ENCODE measurements at regions not wholly inside any gene's neighbourhood (a gene's known extent, or its start where the extent isn't known, plus 50 kb on each side); places are given as distances from the start of the nearest gene placed in this dataset.

DNA sequence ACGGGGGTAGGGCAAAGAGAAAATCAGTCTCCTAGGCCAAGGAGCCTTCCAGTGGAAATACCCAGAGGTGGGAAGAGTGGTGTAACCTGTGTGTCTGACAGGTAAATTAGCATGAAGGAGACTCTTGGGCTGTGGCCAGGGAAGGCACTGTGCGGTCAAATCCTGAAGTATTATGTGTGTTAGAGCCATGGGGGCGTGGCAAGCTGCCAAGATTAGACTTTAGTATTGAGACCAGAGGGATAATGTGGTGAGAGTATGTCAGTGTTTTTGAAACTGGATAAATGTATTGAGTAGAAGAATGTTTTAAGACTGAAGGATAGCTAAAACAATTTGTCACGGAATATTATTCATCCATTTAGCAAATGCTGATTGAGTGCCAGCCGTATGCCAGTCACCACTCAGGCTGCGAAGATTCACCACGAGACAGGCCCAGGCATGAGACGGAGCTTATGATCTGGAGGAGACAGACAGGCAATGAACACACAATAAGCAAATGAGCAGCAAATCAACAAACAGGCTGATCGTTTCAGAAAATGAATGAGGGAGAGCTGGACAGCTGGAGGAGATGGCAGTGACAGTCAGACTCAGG, 445.9 kb downstream of the MCTP2 start:
- no peak for DNase-seq (ENCODE audit: low read depth in 2 of 2)

DNA sequence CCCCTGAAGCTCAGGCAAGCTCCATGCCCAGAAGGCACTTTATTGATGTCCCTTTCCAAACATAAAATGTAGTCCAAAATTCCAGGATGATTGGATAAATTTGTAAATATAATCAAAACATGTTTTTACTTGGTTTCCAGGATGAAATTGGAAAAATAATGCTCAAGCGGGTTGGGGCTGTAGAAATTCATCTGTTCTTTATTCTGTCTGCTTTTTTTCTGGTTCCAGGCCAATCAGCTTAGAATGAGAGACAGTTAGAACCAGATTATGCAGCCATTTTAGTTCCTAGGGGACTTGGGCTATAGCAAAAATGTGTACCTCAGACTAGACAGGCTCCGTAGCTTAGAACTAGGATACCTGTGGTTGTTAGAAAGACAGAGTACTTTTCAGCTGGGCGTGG, 450.8 kb downstream of the MCTP2 start:
- DNase-seq (ENCODE audit: low read depth in 2 of 2): no peak

DNA sequence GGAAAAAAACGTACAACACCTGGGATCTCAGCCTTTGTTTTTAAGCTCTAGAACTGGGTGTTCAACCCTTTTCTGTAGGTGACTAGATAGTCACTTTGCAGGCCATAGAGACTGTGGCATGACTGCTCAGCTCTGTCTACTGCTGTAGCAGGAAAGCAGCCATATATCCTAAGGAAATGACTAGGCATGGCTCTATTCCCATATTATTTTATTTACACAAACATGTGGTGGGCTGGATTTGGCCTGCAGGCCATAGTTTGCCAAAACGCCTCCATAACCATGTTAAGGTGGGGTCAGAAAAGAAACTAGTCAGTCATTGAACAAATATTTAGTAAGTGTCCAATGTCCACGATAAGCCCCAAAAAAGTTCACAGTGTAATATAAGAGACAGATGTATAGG, 452.5 kb downstream of the MCTP2 start:
- no peak for DNase-seq (ENCODE audit: low read depth in 2 of 2)

DNA sequence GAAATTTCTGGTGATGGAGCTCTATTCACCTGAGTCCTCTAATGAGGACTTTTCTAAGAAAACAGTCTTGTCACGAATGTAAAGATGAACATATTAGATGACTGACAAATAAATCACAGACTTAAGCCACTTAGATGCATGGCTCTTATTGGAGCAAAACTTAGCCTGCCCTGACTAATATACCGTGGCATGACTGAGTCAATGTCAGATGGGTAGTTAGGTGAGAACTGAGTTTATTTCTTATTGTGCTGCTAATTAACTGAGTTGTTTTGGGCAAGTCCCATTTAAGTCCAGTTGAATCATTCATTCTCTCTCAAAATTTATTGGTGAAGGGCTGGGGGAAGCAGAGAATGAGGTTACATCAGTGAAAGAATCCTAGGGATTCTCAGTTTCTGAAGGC, 459.8 kb downstream of the MCTP2 start:
- no peak for DNase-seq (ENCODE audit: low read depth in 2 of 2)

DNA sequence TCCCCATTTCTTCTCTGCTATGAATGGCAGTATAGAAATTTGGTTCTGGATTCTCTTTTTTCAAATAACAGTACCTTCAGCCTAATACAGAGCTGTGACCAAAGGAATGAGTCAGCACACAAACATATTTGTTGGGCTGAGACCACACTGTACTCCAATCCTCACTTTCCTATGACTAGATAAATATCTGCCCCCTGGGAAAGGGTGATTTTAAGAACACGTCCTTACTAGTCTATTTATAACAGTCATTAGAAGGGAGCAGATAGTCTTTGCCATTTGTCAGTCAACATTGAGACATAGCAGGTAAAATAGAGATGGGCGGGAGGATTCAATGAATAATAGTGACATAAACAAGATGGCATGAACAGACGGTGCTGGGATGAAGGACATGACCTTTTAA, 461.3 kb downstream of the MCTP2 start:
- DNase-seq (ENCODE audit: low read depth in 2 of 2): no peak

DNA sequence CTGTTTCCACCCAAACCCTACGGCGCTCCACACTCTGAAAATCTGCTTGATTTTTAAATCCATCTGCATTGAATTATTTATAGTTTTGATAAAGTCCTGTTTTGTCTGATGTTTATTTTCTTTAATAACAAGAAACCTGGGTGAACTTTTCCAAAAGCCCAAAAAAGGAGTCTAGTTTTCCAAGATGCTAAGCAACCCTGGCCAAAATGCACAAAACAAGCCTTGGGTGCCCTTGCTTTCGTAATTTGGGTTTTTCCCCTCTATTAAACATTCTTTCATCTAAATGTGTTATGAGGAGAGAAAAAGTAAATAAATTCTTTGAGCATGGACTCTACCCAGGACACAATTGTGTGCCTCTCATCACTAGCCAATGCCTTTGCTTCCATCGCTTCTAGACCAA, 468.9 kb downstream of the MCTP2 start:
- DNase-seq (ENCODE audit: low read depth in 2 of 2): no peak

DNA sequence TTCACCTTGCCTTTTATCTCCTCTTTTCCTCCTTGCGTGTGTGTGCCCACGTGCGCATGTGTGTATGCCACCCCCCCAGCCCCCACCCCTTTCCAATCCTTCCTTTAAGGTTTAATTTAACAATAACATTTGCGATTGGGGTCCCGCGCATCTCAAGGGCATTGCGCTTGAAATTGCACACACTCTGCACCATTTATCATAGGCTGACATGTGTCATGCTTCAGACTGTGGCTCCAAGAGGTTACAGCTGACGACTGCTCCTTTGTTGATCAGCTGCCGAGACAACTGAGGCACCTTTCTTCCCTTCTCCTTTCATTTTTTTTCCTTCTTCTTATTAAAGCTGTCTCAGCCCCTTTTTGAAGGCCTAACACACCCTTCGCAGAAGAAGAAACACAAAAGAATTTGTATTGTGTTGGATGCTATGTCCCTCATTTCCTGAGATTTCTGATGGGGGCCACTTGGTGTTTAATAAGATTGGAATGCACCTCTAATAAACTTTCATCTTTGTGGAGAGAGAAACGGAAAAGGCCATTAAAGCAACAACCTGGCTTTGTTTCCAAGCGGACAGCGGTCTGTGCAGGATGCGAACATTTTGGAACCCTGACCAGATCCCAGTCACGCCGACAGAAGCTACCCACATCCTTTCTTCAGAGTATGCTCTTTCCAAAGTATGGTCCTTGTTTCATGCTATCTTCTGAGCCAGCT, 470.1 kb downstream of the MCTP2 start:
- DNase-seq (ENCODE audit: low read depth in 2 of 2): no peak

DNA sequence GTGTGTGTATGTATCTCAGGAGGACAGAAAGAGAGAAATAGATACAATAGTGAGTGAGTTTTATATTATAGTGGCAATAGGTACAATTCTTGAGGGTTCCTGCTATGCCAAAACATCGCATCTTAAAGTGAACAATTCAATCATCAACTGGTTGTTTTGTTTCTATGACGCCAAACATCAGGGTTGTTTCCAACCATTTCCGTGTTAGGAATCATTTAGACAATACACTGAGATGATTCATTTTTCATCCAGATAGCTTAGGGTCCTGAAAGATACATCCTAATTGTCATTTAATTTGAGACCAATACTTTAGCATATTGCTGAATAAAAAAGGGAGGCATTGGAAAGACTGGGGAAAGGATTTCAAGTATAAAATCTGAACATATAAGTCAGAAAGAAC, 472.2 kb downstream of the MCTP2 start:
- no peak for DNase-seq (ENCODE audit: low read depth in 2 of 2)

DNA sequence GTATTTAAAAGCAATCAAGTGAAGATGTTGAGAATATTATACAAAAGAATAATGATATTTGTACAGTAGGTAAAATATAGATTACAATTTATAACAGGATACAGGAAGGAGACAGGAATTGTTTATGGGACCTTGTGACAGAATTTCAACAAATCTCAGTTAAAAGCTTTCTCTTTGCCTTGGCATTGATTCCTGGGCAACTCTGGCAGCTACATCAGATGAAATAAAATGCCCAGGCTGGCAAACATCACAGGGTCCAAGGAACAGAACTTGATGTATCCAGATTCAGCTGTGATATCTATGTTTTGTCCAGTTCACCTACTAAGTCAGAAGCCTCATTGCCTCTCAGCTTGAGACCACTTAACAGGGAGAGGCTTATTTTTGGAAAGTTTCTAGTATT, 473.1 kb downstream of the MCTP2 start:
- no peak for DNase-seq (ENCODE audit: low read depth in 2 of 2)

DNA sequence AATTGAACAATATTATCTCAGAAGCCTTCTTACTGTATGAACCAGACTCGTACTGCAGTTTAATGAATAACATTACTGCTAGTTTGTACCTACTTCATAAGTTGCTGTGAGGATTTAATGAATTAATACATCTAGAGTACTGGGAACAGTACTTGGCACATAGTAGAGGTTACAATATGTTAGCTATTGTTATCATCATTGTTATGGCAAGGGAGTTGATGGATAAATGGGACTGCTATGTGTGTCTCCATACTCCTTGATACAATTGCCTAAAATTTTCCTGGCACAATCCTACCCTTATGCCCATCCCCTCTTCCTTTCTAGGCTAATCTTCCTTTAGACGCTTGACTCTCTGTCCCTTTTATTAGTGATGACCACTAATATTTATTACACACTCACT, 473.6 kb downstream of the MCTP2 start:
- no peak for DNase-seq (ENCODE audit: low read depth in 2 of 2)

DNA sequence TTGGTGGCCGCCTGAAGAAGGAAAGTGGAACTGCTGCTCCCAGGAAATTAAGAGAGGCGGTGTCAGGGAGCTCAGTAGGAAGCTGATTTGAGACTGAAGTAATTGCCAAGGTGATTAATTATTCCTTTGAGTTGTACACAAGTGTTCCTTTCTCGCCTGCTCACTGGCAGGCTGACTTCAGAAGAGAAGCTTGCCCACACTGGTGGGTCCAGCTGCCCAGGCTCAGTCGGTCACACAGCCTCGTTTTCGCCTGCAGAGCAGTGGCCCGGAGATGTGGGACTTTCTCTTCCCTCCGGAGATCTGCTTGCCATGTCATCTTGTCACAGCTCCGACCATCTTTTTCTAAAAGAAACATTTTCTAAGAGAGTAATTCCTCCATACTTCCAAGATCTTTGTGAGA, 478.0 kb downstream of the MCTP2 start:
- no peak for DNase-seq (ENCODE audit: low read depth in 2 of 2)

DNA sequence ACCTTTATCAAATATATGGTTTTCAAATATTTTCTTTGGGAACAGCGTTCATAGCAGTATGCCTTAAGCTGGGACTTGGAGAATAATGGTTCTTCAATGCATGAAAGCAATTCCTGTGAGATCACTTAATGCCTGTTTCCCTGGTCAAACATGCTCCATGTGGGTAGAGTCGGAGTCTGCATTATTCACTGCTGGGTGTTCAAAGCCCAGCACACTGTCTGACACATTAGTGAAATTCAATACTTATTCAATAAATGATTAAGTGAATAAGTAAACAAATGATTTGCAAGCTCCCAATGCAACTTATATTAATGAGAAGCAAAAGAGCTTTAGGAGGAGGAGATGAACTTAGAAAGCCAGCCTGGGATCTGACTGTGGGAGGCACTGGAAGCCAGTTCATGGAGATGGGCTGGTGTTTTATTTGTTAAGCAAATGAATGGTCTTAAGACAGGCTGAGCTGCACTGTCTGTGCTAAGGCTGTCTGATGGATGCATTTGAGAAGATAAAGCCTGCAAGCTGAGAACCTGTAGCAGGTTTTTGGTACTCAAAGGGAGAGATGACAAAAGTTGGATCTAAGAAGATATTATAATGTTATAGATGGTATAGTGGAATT, 490.8 kb downstream of the MCTP2 start:
- no peak for DNase-seq (ENCODE audit: low read depth in 2 of 2)

DNA sequence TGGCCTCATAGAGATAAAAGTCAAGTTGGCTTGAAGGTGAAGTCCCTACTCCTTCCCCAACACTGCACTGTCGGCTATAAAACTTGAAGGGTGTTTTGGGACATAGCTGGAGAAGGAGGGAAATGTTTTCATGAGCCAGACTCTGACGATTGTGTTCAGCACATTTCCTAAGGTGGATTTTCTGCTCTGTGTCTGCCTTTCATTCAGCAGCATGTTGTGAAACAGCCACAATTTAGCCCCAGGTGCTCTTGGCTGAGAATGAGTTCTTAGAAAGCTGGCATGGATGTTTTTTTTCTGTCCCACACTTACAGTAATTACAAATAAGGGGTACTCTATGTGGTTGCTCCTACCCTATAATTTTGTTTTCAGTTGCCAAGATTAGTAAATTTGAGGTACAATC, 492.4 kb downstream of the MCTP2 start:
- no peak for DNase-seq (ENCODE audit: low read depth in 2 of 2)

DNA sequence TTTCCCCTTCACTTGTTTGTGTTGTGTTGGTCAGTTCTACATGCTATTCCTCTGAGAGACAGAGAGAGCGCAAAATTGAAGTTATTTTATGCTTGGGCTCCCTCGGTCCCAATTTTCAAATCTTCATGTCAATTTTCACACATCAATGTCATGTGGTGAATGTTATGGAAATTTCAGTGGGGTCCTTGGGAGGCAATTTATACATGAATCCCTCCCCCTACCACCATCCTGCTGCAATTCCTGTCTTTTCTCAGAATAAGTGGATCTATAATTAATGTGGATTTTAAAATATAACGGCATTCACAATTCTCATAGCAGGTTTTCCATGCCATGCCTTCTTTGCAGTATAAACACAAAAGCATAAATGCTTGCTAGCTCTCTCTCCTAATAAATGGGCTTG, 499.9 kb downstream of the MCTP2 start:
- no peak for DNase-seq (ENCODE audit: low read depth in 2 of 2)

DNA sequence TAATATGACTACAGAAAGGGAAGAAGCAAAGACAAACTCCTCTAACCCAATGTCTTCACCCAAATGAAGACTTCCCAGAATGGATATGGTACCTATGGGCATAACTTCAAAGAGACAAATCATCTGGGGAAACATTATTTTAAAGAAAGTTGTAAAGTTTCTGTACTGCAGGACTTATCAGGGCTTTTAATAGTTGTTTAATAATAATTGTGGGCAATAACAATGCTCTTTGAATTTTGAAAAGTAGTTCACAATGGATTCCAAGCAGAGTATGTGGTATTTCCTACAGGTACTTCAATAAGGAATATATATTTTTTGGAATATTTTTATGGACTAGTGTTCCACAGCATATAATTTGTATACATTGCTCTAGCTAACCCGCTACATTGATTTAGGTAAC, 503.1 kb downstream of the MCTP2 start:
- DNase-seq (ENCODE audit: low read depth in 2 of 2): no peak

DNA sequence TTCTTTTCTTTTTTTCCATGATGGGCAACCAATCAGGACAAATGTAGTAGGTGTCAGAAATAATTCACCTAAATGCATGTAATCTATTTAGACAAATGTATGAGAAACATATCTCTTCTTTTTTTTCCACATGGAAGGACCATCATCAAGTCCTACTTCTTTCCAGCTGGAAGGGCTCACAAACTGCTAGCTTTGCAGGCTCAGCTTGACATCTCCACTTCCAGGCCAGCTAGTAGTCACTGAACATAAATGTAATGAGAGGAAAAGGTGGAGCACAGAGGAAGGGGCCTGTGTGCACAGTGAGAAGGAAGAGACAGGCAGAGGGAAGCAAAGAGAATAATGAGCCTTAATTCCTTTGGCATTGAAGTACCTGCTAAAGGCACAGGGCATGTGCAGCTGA, 504.9 kb downstream of the MCTP2 start:
- DNase-seq (ENCODE audit: low read depth in 2 of 2): no peak

DNA sequence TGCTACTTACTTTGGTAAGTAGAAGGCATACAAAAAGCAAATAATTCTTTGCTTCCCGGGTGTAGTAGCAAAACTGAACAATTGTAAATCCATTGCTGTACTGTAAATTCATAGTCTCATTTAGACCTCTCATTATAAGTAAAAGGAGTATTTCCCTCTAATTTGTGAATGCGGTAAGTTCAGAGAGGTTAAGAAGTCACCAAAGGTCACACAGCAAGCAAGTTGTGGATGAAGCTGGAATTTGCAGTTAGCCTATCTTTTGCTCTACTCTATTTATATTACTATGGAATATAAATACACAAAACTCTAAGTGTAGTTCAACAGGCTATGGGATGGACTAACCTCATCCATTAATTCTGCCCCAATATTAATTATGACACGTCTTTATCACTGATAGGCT, 508.3 kb downstream of the MCTP2 start:
- DNase-seq (ENCODE audit: low read depth in 2 of 2): no peak

DNA sequence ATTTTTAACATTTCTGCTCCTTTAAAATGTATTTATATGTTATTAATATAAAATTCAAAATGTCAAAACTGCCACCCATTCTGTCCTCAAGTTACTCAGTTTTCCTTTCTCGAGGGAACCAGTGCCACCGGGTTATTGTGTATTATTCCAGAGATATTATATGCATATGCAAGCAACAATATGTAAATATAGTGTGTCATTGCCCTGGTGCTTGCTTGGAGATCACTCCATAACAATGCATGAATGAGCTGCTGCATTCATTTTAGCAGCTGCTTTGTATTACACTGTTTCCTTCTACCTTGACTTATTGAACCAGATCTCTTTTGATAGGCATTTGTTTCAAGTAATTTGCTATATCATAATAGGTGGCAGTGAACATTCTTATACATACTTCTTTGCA, 509.1 kb downstream of the MCTP2 start:
- DNase-seq (ENCODE audit: low read depth in 2 of 2): no peak

DNA sequence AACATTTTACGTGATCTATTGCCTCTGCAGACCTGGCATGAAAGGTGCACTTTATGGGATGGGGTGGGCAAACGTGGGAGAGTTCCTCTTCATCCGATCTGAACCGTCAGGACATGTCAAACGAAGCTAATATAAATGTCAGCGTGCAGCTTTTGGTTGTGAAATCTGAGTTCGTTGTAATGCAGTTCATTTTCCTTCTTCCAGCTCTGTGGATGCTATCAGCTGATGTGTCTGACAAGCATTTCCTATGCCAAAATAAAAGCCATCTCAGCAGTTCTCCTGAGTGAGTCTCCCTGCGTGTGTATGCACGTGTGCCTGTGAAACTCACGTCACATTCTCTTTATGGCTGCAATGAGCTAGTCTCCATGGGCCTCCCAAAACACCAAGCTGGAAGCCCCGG, 512.3 kb downstream of the MCTP2 start:
- DNase-seq (ENCODE audit: low read depth in 2 of 2): no peak

DNA sequence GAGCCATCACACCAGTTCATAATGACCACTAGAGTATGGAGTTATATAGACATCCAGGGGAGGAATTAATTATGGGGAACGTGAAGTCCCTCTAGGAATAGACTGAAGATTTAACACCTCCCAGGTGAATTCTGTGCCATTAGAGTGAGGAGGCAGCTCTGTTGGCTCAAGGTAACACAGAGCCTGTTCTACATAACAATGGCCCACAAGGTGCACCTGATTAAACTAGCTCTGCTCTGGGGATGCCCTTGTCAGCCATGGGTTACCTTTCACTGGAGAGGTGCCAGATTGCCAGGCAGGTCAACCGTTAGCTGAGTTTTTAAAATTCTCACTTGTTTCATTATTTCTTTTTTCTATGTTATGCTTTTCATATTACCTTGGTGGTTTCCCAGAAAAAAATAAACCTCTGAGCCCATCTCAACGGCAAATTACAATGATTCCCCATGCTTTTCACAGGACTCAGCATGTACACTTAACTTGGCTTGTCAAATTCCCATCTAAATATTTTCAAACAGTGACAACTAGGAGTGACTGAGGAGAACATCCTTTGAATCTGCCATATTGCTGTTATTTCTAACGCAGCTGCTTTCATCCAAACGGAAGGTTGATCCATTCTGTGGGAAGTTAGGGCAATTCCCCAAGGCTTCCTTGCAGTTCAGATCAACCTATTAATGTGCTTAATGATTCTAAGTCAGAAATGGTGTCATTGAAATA, 512.9 kb downstream of the MCTP2 start:
- no peak for DNase-seq (ENCODE audit: low read depth in 2 of 2)

DNA sequence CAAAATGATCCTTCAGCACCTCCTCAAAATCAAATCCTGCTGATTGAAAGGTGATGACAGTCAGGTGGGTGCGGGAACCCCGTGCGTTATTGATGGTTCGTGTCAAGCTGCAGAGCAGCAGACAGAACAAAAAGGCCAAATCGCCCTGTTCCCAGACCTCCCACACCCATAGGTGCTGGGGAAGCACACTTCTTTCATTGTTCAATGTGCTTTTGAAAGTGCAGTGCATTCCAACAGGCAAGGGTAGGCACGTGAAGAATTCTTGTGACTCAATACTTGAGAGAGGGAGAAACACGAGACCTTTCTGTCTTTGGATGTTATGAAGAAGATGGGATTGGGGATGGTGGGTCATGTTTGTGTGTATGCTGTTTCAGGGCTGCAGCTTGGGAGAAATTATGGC, 514.0 kb downstream of the MCTP2 start:
- no peak for DNase-seq (ENCODE audit: low read depth in 2 of 2)

DNA sequence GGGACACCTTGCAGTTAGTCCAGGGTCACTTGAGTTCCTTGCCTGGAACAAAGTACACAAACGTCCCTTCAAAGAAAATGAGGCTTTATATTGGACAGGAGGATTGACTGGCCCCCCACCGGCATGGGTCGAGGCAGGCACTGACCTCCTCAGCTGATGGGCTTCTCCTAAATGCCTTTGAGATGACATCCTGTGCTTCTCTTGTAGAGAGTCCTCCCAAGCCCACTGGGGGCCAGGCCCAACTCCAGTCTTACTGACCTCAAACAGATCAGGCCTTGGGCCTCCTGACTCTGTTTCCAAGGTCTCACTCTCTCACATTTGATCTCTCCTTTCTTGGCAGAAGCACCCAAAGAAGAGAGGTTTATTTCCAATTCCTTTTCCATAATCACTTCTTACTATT, 516.1 kb downstream of the MCTP2 start:
- no peak for DNase-seq (ENCODE audit: low read depth in 2 of 2)

All from stimulated activated CD4-positive, alpha-beta T cell treated with anti-CD3 and anti-CD28 coated beads, Interleukin-15, amount 100 ng/mL, for 48 hours (primary cell).